ENCODE measurements at regions not wholly inside any gene's neighbourhood (a gene's known extent, or its start where the extent isn't known, plus 50 kb on each side); places are given as distances from the start of the nearest gene placed in this dataset.

DNA sequence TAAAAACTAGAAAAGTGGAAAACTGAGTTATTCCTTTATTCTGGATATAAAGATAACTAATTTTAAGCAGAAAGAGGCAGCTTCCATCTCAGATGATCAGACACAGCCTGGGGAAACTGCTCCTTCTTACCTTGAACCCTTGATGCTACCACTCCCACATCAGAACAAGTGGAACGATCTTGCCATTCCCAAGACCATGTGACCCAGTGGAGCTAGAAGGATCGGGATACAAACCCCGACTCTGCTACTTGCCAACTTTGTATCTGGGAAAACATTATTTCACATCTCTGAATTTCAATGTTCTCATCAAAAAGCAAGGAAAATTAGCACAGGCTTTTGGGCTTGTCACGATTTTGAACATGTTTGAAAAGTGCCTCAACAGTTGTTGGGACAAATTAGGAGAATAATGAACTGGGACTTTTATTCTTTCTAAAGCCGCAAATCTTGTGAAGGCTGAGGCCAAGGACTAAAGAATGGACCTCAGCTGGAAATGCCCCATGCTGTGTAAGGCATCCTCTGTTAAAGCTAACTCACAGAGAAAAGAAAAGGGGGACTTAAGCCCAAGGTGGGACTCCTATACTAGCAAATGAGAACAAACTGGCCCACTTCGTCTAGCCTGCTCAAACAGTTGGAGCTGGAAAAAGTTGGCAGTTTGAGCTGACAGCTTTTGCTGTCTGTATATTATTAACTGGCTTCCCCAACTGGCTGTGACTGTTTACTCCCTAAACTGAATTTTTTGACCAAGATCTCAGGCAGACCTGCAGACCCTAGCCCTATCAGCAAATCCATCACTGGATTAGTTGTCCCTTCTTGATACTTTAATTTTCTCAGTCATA is 552.3 kb downstream of the EFNA5 start:
- H2AFZ ChIP-seq (ENCODE audit: low read depth, low read length), result no peak overlapping the region
- dilution Hi-C loops (cut with MboI; ENCODE audit: extremely low pct_ligation_motif_present, low sequenced_read_pairs) (no loop called here), intact Hi-C loops (cut with micrococcal nuclease) (no loop called here)
- FAIRE-seq (no peak), DNase-seq (ENCODE audit: low read depth, low spot score) (no peak)
- H4K20me1 ChIP-seq (replicated peaks; ENCODE audit: control insufficient read depth, extremely low read depth, insufficient read depth, low read length), result no peaks in the 10 kb centered on the region
- H3K27me3 ChIP-seq (ENCODE audit: control insufficient read depth in 2 of 2, insufficient read depth in 2 of 2, low read length in 2 of 2), result no peaks in the 10 kb centered on the region
- ChIA-PET CTCF (interaction anchor here (1.0 to 1.7 kb wide), 2 partner anchors 10 to 16 kb away, joined by 3 to 5 read pairs; no protein-coding TSS in a partner anchor), POLR2A (no interaction called here)
- no peak overlapping the region for H3K4me2 ChIP-seq (ENCODE audit: insufficient read depth, low read length)
- TF ChIP-seq GATA2 (IDR thresholded peaks at IDR 0.05; ENCODE audit: insufficient read depth, insufficient read length, low read depth, low read length) (no peak), MYC (IDR thresholded peaks at IDR 0.05; ENCODE audit: low read depth, low read length) (no peak), JUN (IDR thresholded peaks at IDR 0.05; ENCODE audit: borderline replicate concordance, insufficient read depth, insufficient read length, low read depth) (no peak), EZH2 (IDR thresholded peaks at IDR 0.05; ENCODE audit: borderline replicate concordance, low read depth, low read length, severe bottlenecking) (no peak)
- TF ChIP-seq, protein P1, sequence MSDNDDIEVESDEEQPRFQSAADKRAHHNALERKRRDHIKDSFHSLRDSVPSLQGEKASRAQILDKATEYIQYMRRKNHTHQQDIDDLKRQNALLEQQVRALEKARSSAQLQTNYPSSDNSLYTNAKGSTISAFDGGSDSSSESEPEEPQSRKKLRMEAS (IDR thresholded peaks at IDR 0.05; ENCODE audit: insufficient read depth, insufficient read length), result no peak
- H3K27ac ChIP-seq (ENCODE audit: insufficient read depth, low read depth, low read length), result no peak overlapping the region
- H3K36me3 ChIP-seq (ENCODE audit: control insufficient read depth in 2 of 2, extremely low read depth in 1 of 2, insufficient read depth in 2 of 2, low read length in 2 of 2), result no peaks in the 10 kb centered on the region
- H3K79me2 ChIP-seq (ENCODE audit: control insufficient read depth, insufficient read depth, low read length), result no peaks in the 10 kb centered on the region
- H3K9me3 ChIP-seq (replicated peaks; ENCODE audit: control insufficient read depth, insufficient read depth, low read length), result no peaks in the 10 kb centered on the region
- no TSS peak for BruUV-seq (replicated peaks)
- H3K4me1 ChIP-seq (ENCODE audit: control insufficient read depth, extremely low read depth, insufficient read depth, low read length), result no peaks in the 10 kb centered on the region
- H3K9ac ChIP-seq (replicated peaks; ENCODE audit: extremely low read depth, insufficient read depth, low read length), result no peak overlapping the region
- H3K9me1 ChIP-seq (replicated peaks; ENCODE audit: control insufficient read depth, extremely low read depth, insufficient read depth, low read length), result no peaks in the 10 kb centered on the region
- no peak overlapping the region for H3K4me3 ChIP-seq (replicated peaks in 1 of 3; ENCODE audit: insufficient read depth in 1 of 3, low read depth in 1 of 3, low read length in 3 of 3)

- intact Hi-C loops (cut with micrococcal nuclease), result no loop called here
- no peak overlapping the region for H3K9ac ChIP-seq (replicated peaks; ENCODE audit: extremely low read depth, insufficient read depth, low read length)
- no peaks in the 10 kb centered on the region for H3K79me2 ChIP-seq (ENCODE audit: control insufficient read depth, insufficient read depth, low read length)
- H4K20me1 ChIP-seq (replicated peaks; ENCODE audit: control insufficient read depth, extremely low read depth, insufficient read depth, low read length), result no peaks in the 10 kb centered on the region
- H3K4me1 ChIP-seq (ENCODE audit: control insufficient read depth, extremely low read depth, insufficient read depth, low read length), result no peaks in the 10 kb centered on the region
- no peaks in the 10 kb centered on the region for H3K9me1 ChIP-seq (replicated peaks; ENCODE audit: control insufficient read depth, extremely low read depth, insufficient read depth, low read length)
- H2AFZ ChIP-seq (ENCODE audit: low read depth, low read length), result no peak overlapping the region
- CTCF ChIA-PET, result interaction anchor here (1.1 kb wide), 1 partner anchor 9 kb away, joined by 5 read pairs; no protein-coding TSS in a partner anchor
- no peak overlapping the region for H3K27ac ChIP-seq (ENCODE audit: insufficient read depth, low read depth, low read length)
- no peak for FAIRE-seq
- dilution Hi-C loops (cut with MboI; ENCODE audit: extremely low pct_ligation_motif_present, low sequenced_read_pairs), result no loop called here
- H3K27me3 ChIP-seq (ENCODE audit: control insufficient read depth in 2 of 2, insufficient read depth in 2 of 2, low read length in 2 of 2), result no peaks in the 10 kb centered on the region
- TF ChIP-seq CTCF (IDR thresholded peaks at IDR 0.05; ENCODE audit: extremely low read depth in 1 of 2, insufficient read depth in 1 of 2, low read depth in 1 of 2, low read length in 2 of 2) (no peak), FOS (IDR thresholded peaks at IDR 0.05; ENCODE audit: borderline replicate concordance, insufficient read depth, low read length) (no peak), EZH2 (IDR thresholded peaks at IDR 0.05; ENCODE audit: borderline replicate concordance, low read depth, low read length, severe bottlenecking) (no peak), MYC (IDR thresholded peaks at IDR 0.05; ENCODE audit: low read depth, low read length) (no peak), POLR2A (IDR thresholded peaks at IDR 0.05; ENCODE audit: low read depth, low read length) (no peak), POLR2AphosphoS5 (IDR thresholded peaks at IDR 0.05; ENCODE audit: insufficient read depth, low read depth, low read length) (no peak), GATA2 (IDR thresholded peaks at IDR 0.05; ENCODE audit: insufficient read depth, insufficient read length, low read depth, low read length) (no peak), JUN (IDR thresholded peaks at IDR 0.05; ENCODE audit: borderline replicate concordance, insufficient read depth, insufficient read length, low read depth) (no peak)
- TF ChIP-seq, protein P1 (IDR thresholded peaks at IDR 0.05; ENCODE audit: insufficient read depth, insufficient read length), result no peak
- no peaks in the 10 kb centered on the region for H3K36me3 ChIP-seq (ENCODE audit: control insufficient read depth in 2 of 2, extremely low read depth in 1 of 2, insufficient read depth in 2 of 2, low read length in 2 of 2)
- H3K9me3 ChIP-seq (replicated peaks; ENCODE audit: control insufficient read depth, insufficient read depth, low read length), result no peaks in the 10 kb centered on the region
- no peak overlapping the region for H3K4me2 ChIP-seq (ENCODE audit: insufficient read depth, low read length)
- no peak overlapping the region for H3K4me3 ChIP-seq (replicated peaks in 1 of 3; ENCODE audit: insufficient read depth in 1 of 3, low read depth in 1 of 3, low read length in 3 of 3)
- no peak for DNase-seq (ENCODE audit: low read depth, low spot score)
- no TSS peak for BruUV-seq (replicated peaks)
- POLR2A ChIA-PET, result no interaction called here
Observed at GRCh38 chr5:107112216-107112615, 558.5 kb downstream of the EFNA5 start.

Measured in endothelial cell of umbilical vein (primary cell).